ENCODE measurements at regions not wholly inside any gene's neighbourhood (a gene's known extent, or its start where the extent isn't known, plus 50 kb on each side); places are given as distances from the start of the nearest gene placed in this dataset.

DNA sequence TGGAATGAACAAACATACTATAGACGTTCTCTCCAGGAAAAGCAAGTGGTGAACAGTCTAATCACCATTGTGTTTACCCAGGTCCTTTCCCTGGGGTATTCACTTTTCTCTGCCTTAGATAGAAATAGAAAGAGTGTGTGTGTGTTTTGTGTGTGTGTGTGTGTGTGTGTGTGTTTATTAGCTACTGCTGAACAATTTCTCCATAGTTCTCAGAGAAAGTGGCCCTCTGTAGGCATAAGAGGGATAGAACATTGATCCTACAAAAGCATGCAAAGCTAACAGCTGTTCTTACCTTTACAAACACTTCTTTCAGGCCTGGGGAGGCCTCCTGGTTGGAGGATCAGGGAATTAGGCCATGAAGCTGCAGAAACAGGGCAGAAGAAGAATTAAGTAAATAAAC, 665.7 kb upstream of the TBX3 start:
- CTCF ChIA-PET (ENCODE audit: low intra/inter-chr PET ratio) = no interaction called here
- Histone ChIP-seq H3K79me2 (ENCODE audit: control insufficient read depth, insufficient read depth, low read length) (no peaks in the 10 kb centered on the region), H3K9me3 (replicated peaks; ENCODE audit: control insufficient read depth, insufficient read depth, low read depth, low read length) (no peaks in the 10 kb centered on the region), H3K9ac (ENCODE audit: insufficient read depth in 1 of 2, low read depth in 2 of 2, low read length in 2 of 2) (no peak overlapping the region), H4K20me1 (replicated peaks; ENCODE audit: control insufficient read depth, insufficient read depth, low read length) (no peaks in the 10 kb centered on the region), H3K27me3 (ENCODE audit: control insufficient read depth in 2 of 2, insufficient read depth in 2 of 2, low read length in 2 of 2) (peaks cover 0 to 13% of the 10 kb centered on the region in 2 experiments; a peak in 2 of 5 replicates), H2AFZ (ENCODE audit: low read depth, low read length) (no peak overlapping the region), H3K4me2 (ENCODE audit: insufficient read depth, low read length) (no peak overlapping the region), H3K27ac (ENCODE audit: extremely low read depth, low read depth, low read length) (no peak overlapping the region), H3K36me3 (ENCODE audit: control insufficient read depth, insufficient read depth, low read length) (no peaks in the 10 kb centered on the region), H3K4me1 (replicated peaks in 1 of 2; ENCODE audit: control insufficient read depth in 2 of 2, insufficient read depth in 2 of 2, low read length in 2 of 2) (no peaks in the 10 kb centered on the region), H3K9me1 (ENCODE audit: control insufficient read depth, insufficient read depth, low read length) (no peaks in the 10 kb centered on the region), H3K4me3 (no peak overlapping the region)
- WGBS (ENCODE audit: insufficient coverage, low coverage, missing lambda C conversion rate) = 0% methylated on average over 1 of the region's 1 CpG
- intact Hi-C loops (cut with micrococcal nuclease) (no loop called here), in situ Hi-C loops (cut with MboI) (no loop called here)
- BruUV-seq (replicated peaks) = no TSS peak
- TF ChIP-seq, protein P1, sequence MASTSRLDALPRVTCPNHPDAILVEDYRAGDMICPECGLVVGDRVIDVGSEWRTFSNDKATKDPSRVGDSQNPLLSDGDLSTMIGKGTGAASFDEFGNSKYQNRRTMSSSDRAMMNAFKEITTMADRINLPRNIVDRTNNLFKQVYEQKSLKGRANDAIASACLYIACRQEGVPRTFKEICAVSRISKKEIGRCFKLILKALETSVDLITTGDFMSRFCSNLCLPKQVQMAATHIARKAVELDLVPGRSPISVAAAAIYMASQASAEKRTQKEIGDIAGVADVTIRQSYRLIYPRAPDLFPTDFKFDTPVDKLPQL (IDR thresholded peaks at IDR 0.05; ENCODE audit: extremely low read depth, insufficient read length) = no peak
- TF ChIP-seq HNRNPLL (IDR thresholded peaks at IDR 0.05; ENCODE audit: low read depth, low read length, poor library complexity, severe bottlenecking) = no peak
- FAIRE-seq = no peak
- POLR2A ChIA-PET = no interaction called here
- ATAC-seq = no peak
- no peak for DNase-seq (ENCODE audit: extremely low read depth in 1 of 4, low spot score in 3 of 4)

DNA sequence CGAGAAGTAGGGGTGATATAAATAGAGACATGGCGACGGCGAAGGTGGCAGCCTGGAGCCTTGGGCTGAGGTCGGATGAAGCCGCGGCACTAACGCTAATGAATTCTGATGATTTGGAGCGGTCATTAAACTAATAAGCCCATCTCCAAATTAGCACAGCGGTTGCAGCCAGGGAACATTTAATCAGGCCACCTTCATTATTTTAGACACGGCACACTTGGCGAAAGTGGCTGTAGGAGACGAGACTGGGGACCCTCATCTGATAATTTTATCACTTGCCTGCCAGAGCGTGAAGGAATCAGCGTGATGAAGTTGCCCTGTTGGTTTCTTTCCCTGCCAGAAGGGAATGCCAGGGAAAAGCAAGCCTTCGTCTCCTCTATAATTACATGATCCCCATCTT, 664.3 kb upstream of the TBX3 start:
- in situ Hi-C loops (cut with MboI) (no loop called here), intact Hi-C loops (cut with micrococcal nuclease) (no loop called here)
- no peak overlapping the region for H3K27ac ChIP-seq (ENCODE audit: extremely low read depth, low read depth, low read length)
- no peak for TF ChIP-seq MAFK (IDR thresholded peaks at IDR 0.05; ENCODE audit: low read length)
- TF ChIP-seq, protein P2, sequence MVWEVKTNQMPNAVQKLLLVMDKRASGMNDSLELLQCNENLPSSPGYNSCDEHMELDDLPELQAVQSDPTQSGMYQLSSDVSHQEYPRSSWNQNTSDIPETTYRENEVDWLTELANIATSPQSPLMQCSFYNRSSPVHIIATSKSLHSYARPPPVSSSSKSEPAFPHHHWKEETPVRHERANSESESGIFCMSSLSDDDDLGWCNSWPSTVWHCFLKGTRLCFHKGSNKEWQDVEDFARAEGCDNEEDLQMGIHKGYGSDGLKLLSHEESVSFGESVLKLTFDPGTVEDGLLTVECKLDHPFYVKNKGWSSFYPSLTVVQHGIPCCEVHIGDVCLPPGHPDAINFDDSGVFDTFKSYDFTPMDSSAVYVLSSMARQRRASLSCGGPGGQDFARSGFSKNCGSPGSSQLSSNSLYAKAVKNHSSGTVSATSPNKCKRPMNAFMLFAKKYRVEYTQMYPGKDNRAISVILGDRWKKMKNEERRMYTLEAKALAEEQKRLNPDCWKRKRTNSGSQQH (CRISPR knock-in tag; IDR thresholded peaks at IDR 0.05) = no peak
- TF ChIP-seq CBFA2T2 (conservative IDR thresholded peaks at IDR 0.05) = no peak
- TF ChIP-seq BACH1 (tag; IDR thresholded peaks at IDR 0.05) = no peak
- TF ChIP-seq ZNF431 (CRISPR knock-in tag; IDR thresholded peaks at IDR 0.05) = no peak
- no peak for TF ChIP-seq ZNF696 (CRISPR knock-in tag; conservative IDR thresholded peaks at IDR 0.05)
- no peak for TF ChIP-seq ZBTB17 (CRISPR knock-in tag; IDR thresholded peaks at IDR 0.05)
- TF ChIP-seq ZNF507 (tag; conservative IDR thresholded peaks at IDR 0.05) = no peak
- TF ChIP-seq MED1 (CRISPR knock-in tag; IDR thresholded peaks at IDR 0.05; ENCODE audit: borderline replicate concordance) = no peak
- no peak for TF ChIP-seq NCOA6 (IDR thresholded peaks at IDR 0.05)
- no peak for TF ChIP-seq CHD2 (IDR thresholded peaks at IDR 0.05; ENCODE audit: low read depth, low read length)
- TF ChIP-seq ZNF589 (CRISPR knock-in tag; IDR thresholded peaks at IDR 0.05; ENCODE audit: low read depth) = no peak
- no peaks in the 10 kb centered on the region for H3K79me2 ChIP-seq (ENCODE audit: control insufficient read depth, insufficient read depth, low read length)
- ChIA-PET CTCF (ENCODE audit: low intra/inter-chr PET ratio) (no interaction called here), POLR2A (no interaction called here)
- H3K4me1 ChIP-seq (replicated peaks in 1 of 2; ENCODE audit: control insufficient read depth in 2 of 2, insufficient read depth in 2 of 2, low read length in 2 of 2) = no peaks in the 10 kb centered on the region
- H3K36me3 ChIP-seq (ENCODE audit: control insufficient read depth, insufficient read depth, low read length) = no peaks in the 10 kb centered on the region
- H3K4me3 ChIP-seq = no peak overlapping the region
- ATAC-seq (no peak), DNase-seq (ENCODE audit: extremely low read depth in 1 of 4, low spot score in 3 of 4) (no peak), FAIRE-seq (no peak)
- H3K9me3 ChIP-seq (replicated peaks; ENCODE audit: control insufficient read depth, insufficient read depth, low read depth, low read length) = no peaks in the 10 kb centered on the region
- WGBS (ENCODE audit: insufficient coverage, low coverage, missing lambda C conversion rate) = 1% methylated on average over 16 of the region's 16 CpGs
- H2AFZ ChIP-seq (ENCODE audit: low read depth, low read length) = no peak overlapping the region
- no peaks in the 10 kb centered on the region for H3K9me1 ChIP-seq (ENCODE audit: control insufficient read depth, insufficient read depth, low read length)
- no TSS peak for BruUV-seq (replicated peaks)
- H3K9ac ChIP-seq (ENCODE audit: insufficient read depth in 1 of 2, low read depth in 2 of 2, low read length in 2 of 2) = no peak overlapping the region
- no peak overlapping the region for H3K4me2 ChIP-seq (ENCODE audit: insufficient read depth, low read length)
- H3K27me3 ChIP-seq (ENCODE audit: control insufficient read depth in 2 of 2, insufficient read depth in 2 of 2, low read length in 2 of 2) = peaks cover 0 to 13% of the 10 kb centered on the region in 2 experiments; a peak in 2 of 5 replicates
- no peaks in the 10 kb centered on the region for H4K20me1 ChIP-seq (replicated peaks; ENCODE audit: control insufficient read depth, insufficient read depth, low read length)

Measured in K562 (cell line).